ENCODE measurements at regions not wholly inside any gene's neighbourhood (a gene's known extent, or its start where the extent isn't known, plus 50 kb on each side); places are given as distances from the start of the nearest gene placed in this dataset.
"Not testable (repeated sequence)": the region's sequence is repeated elsewhere in the genome, so short reads cannot be mapped to it uniquely, and the experiment has no call there.

GRCh38 chr1:58167131-58167530 is 379.4 kb downstream of the OMA1 start:
- TF ChIP-seq E2F4 (CRISPR knock-in tag; IDR thresholded peaks at IDR 0.05; ENCODE audit: low read depth); CTCF (IDR thresholded peaks at IDR 0.05 in 2 of 3, conservative IDR thresholded peaks at IDR 0.05 in 1 of 3; ENCODE audit: insufficient read depth in 2 of 3, low read depth in 1 of 3, low read length in 3 of 3): not testable (repeated sequence)

All from K562 (cell line).